ENCODE measurements at regions not wholly inside any gene's neighbourhood (a gene's known extent, or its start where the extent isn't known, plus 50 kb on each side); places are given as distances from the start of the nearest gene placed in this dataset.
A peak's percentile ranks its signal among the peaks of the same experiment; 100 is the strongest.

GRCh38 chr4:126778348-126778747 lies 854.4 kb upstream of the INTU start:
- peak; percentile 54 for DNase-seq (ENCODE audit: low spot score)
- TF ChIP-seq, protein P1, sequence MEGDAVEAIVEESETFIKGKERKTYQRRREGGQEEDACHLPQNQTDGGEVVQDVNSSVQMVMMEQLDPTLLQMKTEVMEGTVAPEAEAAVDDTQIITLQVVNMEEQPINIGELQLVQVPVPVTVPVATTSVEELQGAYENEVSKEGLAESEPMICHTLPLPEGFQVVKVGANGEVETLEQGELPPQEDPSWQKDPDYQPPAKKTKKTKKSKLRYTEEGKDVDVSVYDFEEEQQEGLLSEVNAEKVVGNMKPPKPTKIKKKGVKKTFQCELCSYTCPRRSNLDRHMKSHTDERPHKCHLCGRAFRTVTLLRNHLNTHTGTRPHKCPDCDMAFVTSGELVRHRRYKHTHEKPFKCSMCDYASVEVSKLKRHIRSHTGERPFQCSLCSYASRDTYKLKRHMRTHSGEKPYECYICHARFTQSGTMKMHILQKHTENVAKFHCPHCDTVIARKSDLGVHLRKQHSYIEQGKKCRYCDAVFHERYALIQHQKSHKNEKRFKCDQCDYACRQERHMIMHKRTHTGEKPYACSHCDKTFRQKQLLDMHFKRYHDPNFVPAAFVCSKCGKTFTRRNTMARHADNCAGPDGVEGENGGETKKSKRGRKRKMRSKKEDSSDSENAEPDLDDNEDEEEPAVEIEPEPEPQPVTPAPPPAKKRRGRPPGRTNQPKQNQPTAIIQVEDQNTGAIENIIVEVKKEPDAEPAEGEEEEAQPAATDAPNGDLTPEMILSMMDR (conservative IDR thresholded peaks at IDR 0.05; ENCODE audit: low read depth): no peak
- POLR2A ChIA-PET (ENCODE audit: low non-redundant PET): no interaction called here
- H3K27ac ChIP-seq: no peak overlapping the region
- CTCF ChIA-PET: interaction anchor here (0.5 kb wide), 1 partner anchor 14 kb away, joined by 3 read pairs; no protein-coding TSS in a partner anchor

GRCh38 chr4:126779001-126779400 lies 853.8 kb upstream of the INTU start:
- CTCF ChIA-PET: interaction anchor here (0.5 kb wide), 2 partner anchors 15 to 23 kb away, joined by 3 to 5 read pairs; no protein-coding TSS in a partner anchor
- POLR2A ChIA-PET (ENCODE audit: low non-redundant PET): no interaction called here
- H3K27ac ChIP-seq: no peak overlapping the region
- TF ChIP-seq, protein P1 (conservative IDR thresholded peaks at IDR 0.05; ENCODE audit: low read depth): no peak
- no peak for DNase-seq (ENCODE audit: low spot score)

DNA sequence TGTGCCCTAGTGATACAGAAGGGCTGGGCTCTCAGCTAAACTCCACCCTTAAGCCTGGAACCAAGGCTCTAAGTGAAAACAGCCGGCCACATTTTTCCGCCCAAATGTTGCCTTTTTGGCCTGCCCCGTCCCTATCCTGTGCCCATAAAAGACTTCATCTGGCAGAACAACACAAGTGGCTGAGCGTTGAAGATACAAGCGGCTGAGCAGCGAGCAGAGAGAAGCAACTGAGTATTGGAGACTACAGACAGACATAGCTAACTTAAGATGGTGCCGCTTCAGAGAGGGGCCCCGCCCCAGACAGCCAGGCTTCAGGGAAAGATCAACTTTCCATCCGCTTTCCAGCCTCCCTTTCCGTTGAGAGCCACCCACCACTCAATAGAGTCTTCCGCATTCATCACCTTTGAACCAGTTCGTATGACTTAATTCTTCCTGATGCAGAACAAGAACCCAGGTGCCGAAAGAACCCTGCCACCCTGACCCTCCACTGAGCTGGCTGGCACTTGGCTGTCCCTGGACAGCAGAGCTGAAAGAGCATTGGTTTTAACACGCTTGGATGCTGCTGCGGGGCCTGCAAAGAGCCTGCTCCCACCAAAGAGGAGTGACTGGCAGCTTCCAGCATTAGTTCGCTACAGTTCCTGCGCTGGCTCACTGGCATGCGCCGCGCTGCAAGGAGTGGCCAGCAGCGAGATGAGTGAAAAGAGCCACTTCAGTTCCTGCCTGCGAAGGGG lies 853.2 kb upstream of the INTU start:
- TF ChIP-seq, protein P1 (conservative IDR thresholded peaks at IDR 0.05; ENCODE audit: low read depth): no peak
- no peak for DNase-seq (ENCODE audit: low spot score)
- CTCF ChIA-PET: interaction anchor here (0.5 kb wide), 1 partner anchor 23 kb away, joined by 5 read pairs; no protein-coding TSS in a partner anchor

GRCh38 chr4:126783191-126783590 lies 849.6 kb upstream of the INTU start:
- ChIA-PET CTCF (no interaction called here), POLR2A (ENCODE audit: low non-redundant PET) (no interaction called here)
- no peak overlapping the region for H3K27ac ChIP-seq
- TF ChIP-seq, protein P1 (conservative IDR thresholded peaks at IDR 0.05; ENCODE audit: low read depth): no peak
- no peak for DNase-seq (ENCODE audit: low spot score)

More for the DNA sequence above, 853.2 kb upstream of the INTU start:
- no peak overlapping the region for H3K27ac ChIP-seq
- POLR2A ChIA-PET (ENCODE audit: low non-redundant PET): no interaction called here

- peak; percentile 8 for DNase-seq (ENCODE audit: low spot score)
- ChIA-PET CTCF (interaction anchor here (0.7 to 1.3 kb wide), 2 partner anchors 10 to 21 kb away, joined by 4 to 11 read pairs; no protein-coding TSS in a partner anchor), POLR2A (ENCODE audit: low non-redundant PET) (no interaction called here)
- TF ChIP-seq, protein P1 (conservative IDR thresholded peaks at IDR 0.05; ENCODE audit: low read depth): no peak
- H3K27ac ChIP-seq: no peak overlapping the region
These were observed 847.7 kb upstream of the INTU start for GRCh38 chr4:126784966-126785580.

DNA sequence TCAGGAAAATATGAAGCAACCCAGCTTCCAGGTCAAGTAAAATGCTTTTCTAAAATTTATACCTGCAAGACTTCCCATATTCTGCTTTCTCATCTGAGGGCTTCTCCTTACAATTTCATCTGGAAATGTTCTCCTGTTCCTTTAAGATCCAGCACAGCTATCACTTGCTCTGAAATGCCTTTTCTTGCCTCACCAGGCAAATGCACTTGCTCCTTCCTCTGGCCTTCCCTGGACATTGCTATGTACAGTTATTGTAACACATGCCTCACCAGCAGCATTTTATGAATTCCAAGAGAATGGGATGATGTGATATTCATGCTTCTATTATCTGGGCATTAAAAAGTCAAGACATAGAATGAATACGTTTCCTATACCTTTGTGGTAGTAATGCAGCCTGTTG lies 842.1 kb upstream of the INTU start:
- TF ChIP-seq, protein P1 (conservative IDR thresholded peaks at IDR 0.05; ENCODE audit: low read depth): no peak
- ChIA-PET POLR2A (ENCODE audit: low non-redundant PET) (no interaction called here), CTCF (no interaction called here)
- DNase-seq (ENCODE audit: low spot score): no peak
- H3K27ac ChIP-seq: no peak overlapping the region

Measured in RWPE1 (cell line).